Ovary (tissue), 3 donors: ENCODE measurements at regions not wholly inside any gene's neighbourhood (a gene's known extent, or its start where the extent isn't known, plus 50 kb on each side); places are given as distances from the start of the nearest gene placed in this dataset.

Source experiments
- CTCF ChIP-seq, 3 donors: fragments of 450-650 bp in 2 of 3; fragments of 200-600 bp in 1 of 3; IDR thresholded peaks; one replicate each; pipeline versions ENCODE4 v1.5.1 to v1.8.0; 2016 to 2022; ENCODE audit warnings: antibody characterized with exemption in 3 of 3, mild to moderate bottlenecking in 1 of 3
- EP300 ChIP-seq: sonication (generic); formaldehyde crosslinking; IDR thresholded peaks from one replicate; pipeline ENCODE4 v1.6.1; 2017; ENCODE audit warnings: antibody characterized with exemption
- POLR2A ChIP-seq: fragments of 450-650 bp; IDR thresholded peaks from one replicate; pipeline ENCODE4 v1.6.1; 2017; ENCODE audit warnings: antibody characterized with exemption, mild to moderate bottlenecking, moderate library complexity
- donor health status: DM: no; HTN: no; CAD: no.

GRCh38 chr15:96170979-96171739 lies 159.3 kb upstream of the NR2F2 start:
- TF ChIP-seq EP300 = no peak
- no peak for TF ChIP-seq CTCF (IDR thresholded peaks at IDR 0.05)
- TF ChIP-seq POLR2A = no peak
